ENCODE measurements at regions not wholly inside any gene's neighbourhood (a gene's known extent, or its start where the extent isn't known, plus 50 kb on each side); places are given as distances from the start of the nearest gene placed in this dataset.

DNA sequence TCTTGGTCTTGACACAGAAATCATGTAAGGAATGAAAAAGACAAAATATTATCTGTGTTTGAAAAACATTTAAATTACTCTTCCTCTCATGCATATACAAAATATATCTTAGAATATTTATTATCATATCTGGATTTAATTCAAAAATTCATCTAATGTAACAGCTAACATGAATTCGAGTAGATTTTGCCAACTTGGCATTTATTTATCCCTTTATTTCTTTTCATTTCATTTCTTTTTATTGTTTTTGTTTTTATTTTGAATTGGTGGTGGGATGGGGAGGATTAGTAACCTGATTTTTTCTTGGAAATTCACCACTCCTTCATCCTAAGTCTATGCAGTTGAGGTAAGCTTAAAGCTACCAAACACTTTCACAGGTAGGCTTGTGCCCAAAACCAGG, 508.7 kb downstream of the EPHA7 start (continued):
- TF ChIP-seq, protein P1, sequence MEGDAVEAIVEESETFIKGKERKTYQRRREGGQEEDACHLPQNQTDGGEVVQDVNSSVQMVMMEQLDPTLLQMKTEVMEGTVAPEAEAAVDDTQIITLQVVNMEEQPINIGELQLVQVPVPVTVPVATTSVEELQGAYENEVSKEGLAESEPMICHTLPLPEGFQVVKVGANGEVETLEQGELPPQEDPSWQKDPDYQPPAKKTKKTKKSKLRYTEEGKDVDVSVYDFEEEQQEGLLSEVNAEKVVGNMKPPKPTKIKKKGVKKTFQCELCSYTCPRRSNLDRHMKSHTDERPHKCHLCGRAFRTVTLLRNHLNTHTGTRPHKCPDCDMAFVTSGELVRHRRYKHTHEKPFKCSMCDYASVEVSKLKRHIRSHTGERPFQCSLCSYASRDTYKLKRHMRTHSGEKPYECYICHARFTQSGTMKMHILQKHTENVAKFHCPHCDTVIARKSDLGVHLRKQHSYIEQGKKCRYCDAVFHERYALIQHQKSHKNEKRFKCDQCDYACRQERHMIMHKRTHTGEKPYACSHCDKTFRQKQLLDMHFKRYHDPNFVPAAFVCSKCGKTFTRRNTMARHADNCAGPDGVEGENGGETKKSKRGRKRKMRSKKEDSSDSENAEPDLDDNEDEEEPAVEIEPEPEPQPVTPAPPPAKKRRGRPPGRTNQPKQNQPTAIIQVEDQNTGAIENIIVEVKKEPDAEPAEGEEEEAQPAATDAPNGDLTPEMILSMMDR (IDR thresholded peaks at IDR 0.05; ENCODE audit: low read depth, low read length, missing input control) = no peak
- no peak for TF ChIP-seq FOXA1 (IDR thresholded peaks at IDR 0.05)
- TF ChIP-seq, protein P2, sequence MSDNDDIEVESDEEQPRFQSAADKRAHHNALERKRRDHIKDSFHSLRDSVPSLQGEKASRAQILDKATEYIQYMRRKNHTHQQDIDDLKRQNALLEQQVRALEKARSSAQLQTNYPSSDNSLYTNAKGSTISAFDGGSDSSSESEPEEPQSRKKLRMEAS (IDR thresholded peaks at IDR 0.05) = no peak
- no peak for TF ChIP-seq JUND (IDR thresholded peaks at IDR 0.05)
- TF ChIP-seq FOXA2 (IDR thresholded peaks at IDR 0.05) = no peak

DNA sequence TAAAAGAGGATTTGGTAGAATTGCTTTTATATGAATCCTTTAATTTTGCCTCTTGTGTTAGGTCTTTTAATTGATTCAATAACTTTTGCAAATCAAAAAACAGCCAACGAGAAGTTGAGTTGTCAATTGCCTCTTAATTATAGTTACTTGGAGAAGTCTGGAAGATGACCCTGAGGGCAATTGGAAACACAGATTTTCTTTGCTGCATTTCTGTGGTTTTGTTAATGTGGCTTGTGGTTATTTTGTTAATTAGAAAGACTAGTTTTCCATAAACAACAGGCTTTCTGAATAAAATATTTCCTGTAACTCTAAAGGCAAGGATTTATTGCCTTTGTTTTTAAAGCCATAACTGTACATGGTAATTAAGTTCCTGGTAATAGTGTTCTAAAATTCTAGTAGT, 513.0 kb downstream of the EPHA7 start:
- H3K4me1 ChIP-seq (ENCODE audit: control insufficient read depth in 4 of 4, insufficient read depth in 4 of 4, low read length in 3 of 4) = no peaks in the 10 kb centered on the region
- no peak overlapping the region for H3K9ac ChIP-seq (ENCODE audit: low read depth in 1 of 2, low read length in 2 of 2)
- WGBS = 43% methylated on average over 1 of the region's 1 CpG
- no peak for DNase-seq (ENCODE audit: low spot score)
- no peak overlapping the region for H3K27ac ChIP-seq (ENCODE audit: low read depth in 1 of 2, low read length in 2 of 2)
- H3K27me3 ChIP-seq (ENCODE audit: control insufficient read depth in 4 of 4, insufficient read depth in 4 of 4, low read length in 3 of 4) = no peaks in the 10 kb centered on the region
- no peak overlapping the region for H3K4me3 ChIP-seq (ENCODE audit: low read depth in 1 of 3, low read length in 3 of 3)
- H3K9me3 ChIP-seq (ENCODE audit: control insufficient read depth in 4 of 4, low read length in 3 of 4) = no peaks in the 10 kb centered on the region
- H3K36me3 ChIP-seq (ENCODE audit: control insufficient read depth in 4 of 4, insufficient read depth in 3 of 4, low read depth in 1 of 4, low read length in 3 of 4) = no peaks in the 10 kb centered on the region
- no peak for TF ChIP-seq FOXA1 (IDR thresholded peaks at IDR 0.05)
- TF ChIP-seq FOXA2 (IDR thresholded peaks at IDR 0.05) = no peak
- TF ChIP-seq, protein P3, sequence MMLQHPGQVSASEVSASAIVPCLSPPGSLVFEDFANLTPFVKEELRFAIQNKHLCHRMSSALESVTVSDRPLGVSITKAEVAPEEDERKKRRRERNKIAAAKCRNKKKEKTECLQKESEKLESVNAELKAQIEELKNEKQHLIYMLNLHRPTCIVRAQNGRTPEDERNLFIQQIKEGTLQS (IDR thresholded peaks at IDR 0.05) = no peak
- no peak for TF ChIP-seq SP1 (IDR thresholded peaks at IDR 0.05)
- TF ChIP-seq NR2F2 (IDR thresholded peaks at IDR 0.05) = no peak
- TF ChIP-seq, protein P1 (IDR thresholded peaks at IDR 0.05; ENCODE audit: low read depth, low read length, missing input control) = no peak
- TF ChIP-seq TAF1 (conservative IDR thresholded peaks at IDR 0.05) = no peak
- no peak for TF ChIP-seq HNF4G (IDR thresholded peaks at IDR 0.05)
- TF ChIP-seq, protein P2 (IDR thresholded peaks at IDR 0.05) = no peak
- TF ChIP-seq HNF4A (conservative IDR thresholded peaks at IDR 0.05) = no peak

DNA sequence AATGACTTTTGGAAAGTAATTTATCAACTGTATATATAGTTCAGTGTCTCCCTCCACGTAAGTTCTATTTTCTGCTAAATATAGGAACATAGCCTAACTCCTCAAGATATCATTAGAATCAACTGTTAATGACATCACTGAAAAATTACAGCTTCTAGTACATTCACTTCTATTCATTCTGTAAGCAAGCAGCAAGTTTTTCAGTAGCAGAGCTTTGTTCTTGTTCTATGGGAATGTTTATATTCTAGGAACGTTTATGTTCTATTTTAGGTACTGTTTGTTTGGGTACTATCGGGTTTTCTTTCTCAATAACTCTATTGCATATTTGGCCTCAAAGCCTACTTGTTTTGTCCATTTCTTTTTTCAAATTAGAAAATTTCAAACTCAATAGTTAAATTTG, 525.6 kb downstream of the EPHA7 start:
- H3K9ac ChIP-seq (ENCODE audit: low read depth in 1 of 2, low read length in 2 of 2) = no peak overlapping the region
- H3K9me3 ChIP-seq (ENCODE audit: control insufficient read depth in 4 of 4, low read length in 3 of 4) = peaks cover 0 to 6% (median 0%) of the 10 kb centered on the region in 4 donors
- no peak for DNase-seq (ENCODE audit: low spot score)
- H3K27me3 ChIP-seq (ENCODE audit: control insufficient read depth in 4 of 4, insufficient read depth in 4 of 4, low read length in 3 of 4) = no peaks in the 10 kb centered on the region
- no peaks in the 10 kb centered on the region for H3K4me1 ChIP-seq (ENCODE audit: control insufficient read depth in 4 of 4, insufficient read depth in 4 of 4, low read length in 3 of 4)
- H3K36me3 ChIP-seq (ENCODE audit: control insufficient read depth in 4 of 4, insufficient read depth in 3 of 4, low read depth in 1 of 4, low read length in 3 of 4) = no peaks in the 10 kb centered on the region
- H3K4me3 ChIP-seq (ENCODE audit: low read depth in 1 of 3, low read length in 3 of 3) = no peak overlapping the region
- H3K27ac ChIP-seq (ENCODE audit: low read depth in 1 of 2, low read length in 2 of 2) = no peak overlapping the region
- WGBS = 49% methylated on average over 3 of the region's 3 CpGs
- TF ChIP-seq RAD21 (IDR thresholded peaks at IDR 0.05) = no peak
- TF ChIP-seq, protein P4, sequence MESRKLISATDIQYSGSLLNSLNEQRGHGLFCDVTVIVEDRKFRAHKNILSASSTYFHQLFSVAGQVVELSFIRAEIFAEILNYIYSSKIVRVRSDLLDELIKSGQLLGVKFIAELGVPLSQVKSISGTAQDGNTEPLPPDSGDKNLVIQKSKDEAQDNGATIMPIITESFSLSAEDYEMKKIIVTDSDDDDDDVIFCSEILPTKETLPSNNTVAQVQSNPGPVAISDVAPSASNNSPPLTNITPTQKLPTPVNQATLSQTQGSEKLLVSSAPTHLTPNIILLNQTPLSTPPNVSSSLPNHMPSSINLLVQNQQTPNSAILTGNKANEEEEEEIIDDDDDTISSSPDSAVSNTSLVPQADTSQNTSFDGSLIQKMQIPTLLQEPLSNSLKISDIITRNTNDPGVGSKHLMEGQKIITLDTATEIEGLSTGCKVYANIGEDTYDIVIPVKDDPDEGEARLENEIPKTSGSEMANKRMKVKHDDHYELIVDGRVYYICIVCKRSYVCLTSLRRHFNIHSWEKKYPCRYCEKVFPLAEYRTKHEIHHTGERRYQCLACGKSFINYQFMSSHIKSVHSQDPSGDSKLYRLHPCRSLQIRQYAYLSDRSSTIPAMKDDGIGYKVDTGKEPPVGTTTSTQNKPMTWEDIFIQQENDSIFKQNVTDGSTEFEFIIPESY (IDR thresholded peaks at IDR 0.05) = no peak
- TF ChIP-seq SP1 (IDR thresholded peaks at IDR 0.05) = no peak
- TF ChIP-seq JUND (IDR thresholded peaks at IDR 0.05) = no peak
- no peak for TF ChIP-seq TAF1 (conservative IDR thresholded peaks at IDR 0.05)
- TF ChIP-seq, protein P3 (IDR thresholded peaks at IDR 0.05) = no peak
- TF ChIP-seq FOXA1 (IDR thresholded peaks at IDR 0.05) = no peak
- TF ChIP-seq GABPA (IDR thresholded peaks at IDR 0.05 in 1 of 2, conservative IDR thresholded peaks at IDR 0.05 in 1 of 2) = no peak
- no peak for TF ChIP-seq HNF4G (IDR thresholded peaks at IDR 0.05)
- TF ChIP-seq RXRA (IDR thresholded peaks at IDR 0.05) = no peak
- TF ChIP-seq, protein P2 (IDR thresholded peaks at IDR 0.05) = no peak
- TF ChIP-seq, protein P5, sequence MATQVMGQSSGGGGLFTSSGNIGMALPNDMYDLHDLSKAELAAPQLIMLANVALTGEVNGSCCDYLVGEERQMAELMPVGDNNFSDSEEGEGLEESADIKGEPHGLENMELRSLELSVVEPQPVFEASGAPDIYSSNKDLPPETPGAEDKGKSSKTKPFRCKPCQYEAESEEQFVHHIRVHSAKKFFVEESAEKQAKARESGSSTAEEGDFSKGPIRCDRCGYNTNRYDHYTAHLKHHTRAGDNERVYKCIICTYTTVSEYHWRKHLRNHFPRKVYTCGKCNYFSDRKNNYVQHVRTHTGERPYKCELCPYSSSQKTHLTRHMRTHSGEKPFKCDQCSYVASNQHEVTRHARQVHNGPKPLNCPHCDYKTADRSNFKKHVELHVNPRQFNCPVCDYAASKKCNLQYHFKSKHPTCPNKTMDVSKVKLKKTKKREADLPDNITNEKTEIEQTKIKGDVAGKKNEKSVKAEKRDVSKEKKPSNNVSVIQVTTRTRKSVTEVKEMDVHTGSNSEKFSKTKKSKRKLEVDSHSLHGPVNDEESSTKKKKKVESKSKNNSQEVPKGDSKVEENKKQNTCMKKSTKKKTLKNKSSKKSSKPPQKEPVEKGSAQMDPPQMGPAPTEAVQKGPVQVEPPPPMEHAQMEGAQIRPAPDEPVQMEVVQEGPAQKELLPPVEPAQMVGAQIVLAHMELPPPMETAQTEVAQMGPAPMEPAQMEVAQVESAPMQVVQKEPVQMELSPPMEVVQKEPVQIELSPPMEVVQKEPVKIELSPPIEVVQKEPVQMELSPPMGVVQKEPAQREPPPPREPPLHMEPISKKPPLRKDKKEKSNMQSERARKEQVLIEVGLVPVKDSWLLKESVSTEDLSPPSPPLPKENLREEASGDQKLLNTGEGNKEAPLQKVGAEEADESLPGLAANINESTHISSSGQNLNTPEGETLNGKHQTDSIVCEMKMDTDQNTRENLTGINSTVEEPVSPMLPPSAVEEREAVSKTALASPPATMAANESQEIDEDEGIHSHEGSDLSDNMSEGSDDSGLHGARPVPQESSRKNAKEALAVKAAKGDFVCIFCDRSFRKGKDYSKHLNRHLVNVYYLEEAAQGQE (IDR thresholded peaks at IDR 0.05) = no peak
- no peak for TF ChIP-seq EGR1 (IDR thresholded peaks at IDR 0.05; ENCODE audit: low read depth in 2 of 2)
- TF ChIP-seq YY1 (IDR thresholded peaks at IDR 0.05) = no peak
- no peak for TF ChIP-seq FOXA2 (IDR thresholded peaks at IDR 0.05)
- no peak for TF ChIP-seq NR2F2 (IDR thresholded peaks at IDR 0.05)

Data from liver (tissue), 8 donors.